HFFc6 (cell line): ENCODE measurements at regions not wholly inside any gene's neighbourhood (a gene's known extent, or its start where the extent isn't known, plus 50 kb on each side); places are given as distances from the start of the nearest gene placed in this dataset.

ENCODE experiments used
- DNase-seq: peaks from one replicate; pipeline ENCODE4 v3.0.0-alpha.2; 2018
- H3K27ac Mint-ChIP-seq: 2 replicates; pipeline ENCODE4 v1.8.0; 2020; ENCODE audit warnings: mild to moderate bottlenecking, mixed read lengths
- H3K27me3 Mint-ChIP-seq: 2 replicates; pipeline ENCODE4 v1.8.0; 2021; ENCODE audit warnings: mild to moderate bottlenecking, moderate library complexity, mixed read lengths; ENCODE audit not compliant: insufficient read depth
- H3K36me3 Mint-ChIP-seq: 2 replicates; pipeline ENCODE4 v1.8.0; 2021; ENCODE audit warnings: low read depth, mixed read lengths
- H3K4me1 Mint-ChIP-seq: 2 replicates; pipeline ENCODE4 v1.8.0; 2020; ENCODE audit warnings: low read depth, mixed read lengths
- H3K4me3 Mint-ChIP-seq: 2 replicates; pipeline ENCODE4 v1.8.0; 2020; ENCODE audit warnings: mild to moderate bottlenecking, moderate library complexity, mixed read lengths
- H3K9me3 Mint-ChIP-seq: 2 replicates; pipeline ENCODE4 v1.8.0; 2020; ENCODE audit warnings: mild to moderate bottlenecking, mixed read lengths
- CTCF ChIP-seq: fragments of 200-600 bp; sonication (generic); IDR thresholded peaks from 2 replicates; pipeline ENCODE4 v1.5.0; 2021; ENCODE audit warnings: antibody characterized with exemption, mild to moderate bottlenecking

- H3K9me3 Mint-ChIP-seq: peaks cover 18% of the 10 kb centered on the region
- peaks cover 5% of the 10 kb centered on the region for H3K4me1 Mint-ChIP-seq
- H3K27ac Mint-ChIP-seq: no peak overlapping the region
- TF ChIP-seq CTCF: no peak
- no peaks in the 10 kb centered on the region for H3K36me3 Mint-ChIP-seq
- no peak for DNase-seq
- H3K4me3 Mint-ChIP-seq: no peak overlapping the region
- peaks cover 10% of the 10 kb centered on the region; the same call in 1 of the 2 replicates for H3K27me3 Mint-ChIP-seq
These were observed 158.9 kb upstream of the OLIG3 start for GRCh38 chr6:137652961-137653705.

- H3K27ac Mint-ChIP-seq: no peak overlapping the region
- peaks cover 7% of the 10 kb centered on the region; the same call in 1 of the 2 replicates for H3K27me3 Mint-ChIP-seq
- H3K4me3 Mint-ChIP-seq: no peak overlapping the region
- H3K4me1 Mint-ChIP-seq: no peaks in the 10 kb centered on the region; the same call in 1 of the 2 replicates
- H3K9me3 Mint-ChIP-seq: peaks cover 18% of the 10 kb centered on the region
- no peak for DNase-seq
- TF ChIP-seq CTCF: no peak
- no peaks in the 10 kb centered on the region for H3K36me3 Mint-ChIP-seq
These were observed 159.5 kb upstream of the OLIG3 start for GRCh38 chr6:137653706-137654059.

GRCh38 chr6:137654365-137654981 is 160.3 kb upstream of the OLIG3 start:
- no peak for DNase-seq
- Mint-ChIP-seq H3K27me3 (peaks cover 5% of the 10 kb centered on the region; the same call in 1 of the 2 replicates), H3K27ac (no peak overlapping the region), H3K4me3 (no peak overlapping the region), H3K4me1 (no peaks in the 10 kb centered on the region), H3K36me3 (no peaks in the 10 kb centered on the region), H3K9me3 (peaks cover 18% of the 10 kb centered on the region)
- no peak for TF ChIP-seq CTCF

GRCh38 chr6:137655291-137655690 is 161.1 kb upstream of the OLIG3 start:
- DNase-seq: no peak
- Mint-ChIP-seq H3K27ac (no peak overlapping the region), H3K36me3 (no peaks in the 10 kb centered on the region), H3K27me3 (peaks cover 5% of the 10 kb centered on the region; the same call in 1 of the 2 replicates), H3K4me3 (no peak overlapping the region), H3K9me3 (peaks cover 18% of the 10 kb centered on the region), H3K4me1 (no peaks in the 10 kb centered on the region)
- no peak for TF ChIP-seq CTCF

GRCh38 chr6:137656735-137657134 is 162.5 kb upstream of the OLIG3 start:
- TF ChIP-seq CTCF: no peak
- Mint-ChIP-seq H3K27ac (no peak overlapping the region), H3K9me3 (peaks cover 18% of the 10 kb centered on the region), H3K27me3 (peaks cover 5% of the 10 kb centered on the region; the same call in 1 of the 2 replicates), H3K4me1 (no peaks in the 10 kb centered on the region), H3K36me3 (no peaks in the 10 kb centered on the region), H3K4me3 (no peak overlapping the region)
- no peak for DNase-seq
